OCI-LY7 (cell line): ENCODE measurements at regions not wholly inside any gene's neighbourhood (a gene's known extent, or its start where the extent isn't known, plus 50 kb on each side); places are given as distances from the start of the nearest gene placed in this dataset.

ENCODE experiments used
- BruUV-seq: library from RNA; stranded (reverse); fragments of 400-500 nt; replicated peaks from 2 replicates; lab custom pipeline; 2021; lab: Mats Ljungman, UMichigan
- CTCF ChIA-PET: fragments of 300-600 bp; sonication (Branson Sonifier 250); formaldehyde crosslinking; loops from one replicate; lab custom pipeline; 2022; ENCODE audit warnings: antibody characterized with exemption; ENCODE audit not compliant: unreplicated experiment; lab: Charles Lee
- POLR2A ChIA-PET: fragments of 300-600 bp; sonication (Branson Sonifier 250); formaldehyde crosslinking; loops from one replicate; lab custom pipeline; 2022; ENCODE audit warnings: antibody characterized with exemption; lab: Charles Lee
- DNase-seq: peaks from one replicate; pipeline ENCODE4 v3.0.0-alpha.2; 2015; ENCODE audit warnings: low spot score
- H2AFZ ChIP-seq: fragments of 200-600 bp; sonication (generic), shearing (Covaris generic); 2 replicates; pipeline ENCODE4 v1.6.1; 2014; ENCODE audit warnings: mild to moderate bottlenecking, antibody characterized with exemption, low read length, moderate library complexity
- H3K27ac ChIP-seq: fragments of 200-600 bp; sonication (generic); 2 replicates; pipeline ENCODE4 v1.5.1; 2014; ENCODE audit warnings: mixed run types, low read depth, mild to moderate bottlenecking, moderate library complexity, low read length, inconsistent platforms; ENCODE audit not compliant: poor library complexity, severe bottlenecking
- H3K36me3 ChIP-seq: fragments of 200-600 bp; sonication (generic); 2 replicates; pipeline ENCODE4 v1.6.1; 2014; ENCODE audit warnings: mild to moderate bottlenecking, antibody characterized with exemption, low read length, moderate library complexity, mixed read lengths; ENCODE audit not compliant: insufficient read depth
- H3K4me1 ChIP-seq: fragments of 200-600 bp; sonication (generic); 2 replicates; pipeline ENCODE4 v1.5.1; 2014; ENCODE audit warnings: mild to moderate bottlenecking, low read length; ENCODE audit not compliant: insufficient read depth, poor library complexity, severe bottlenecking
- H3K4me2 ChIP-seq: fragments of 200-600 bp; sonication (generic); 2 replicates; pipeline ENCODE4 v1.6.1; 2014; ENCODE audit warnings: mild to moderate bottlenecking, low read length
- H3K4me3 ChIP-seq: fragments of 200-600 bp; sonication (generic); 2 replicates; pipeline ENCODE4 v1.5.1; 2014; ENCODE audit warnings: mild to moderate bottlenecking, low read depth, low read length; ENCODE audit not compliant: poor library complexity, severe bottlenecking
- H3K79me2 ChIP-seq: fragments of 200-600 bp; sonication (generic); 2 replicates; pipeline ENCODE4 v1.6.1; 2016; ENCODE audit warnings: low read depth, mild to moderate bottlenecking, low read length, moderate library complexity, mixed read lengths; ENCODE audit not compliant: insufficient read depth
- H3K9me2 ChIP-seq: fragments of 200-600 bp; sonication (generic); 2 replicates; pipeline ENCODE4 v1.6.1; 2016; ENCODE audit warnings: mild to moderate bottlenecking, low read length, mixed read lengths; ENCODE audit not compliant: insufficient read depth
- H3K9me3 ChIP-seq: fragments of 200-600 bp; sonication (generic); 2 replicates; pipeline ENCODE4 v1.6.1; 2014; ENCODE audit warnings: mild to moderate bottlenecking, mixed run types, low read length, mixed read lengths
- H4K20me1 ChIP-seq: fragments of 200-600 bp; sonication (generic); 2 replicates; pipeline ENCODE4 v1.6.1; 2014; ENCODE audit warnings: mild to moderate bottlenecking, antibody characterized with exemption, low read length, moderate library complexity, mixed read lengths; ENCODE audit not compliant: insufficient read depth
- CTCF ChIP-seq: fragments of 200-600 bp; sonication (generic); conservative IDR thresholded peaks from 2 replicates; pipeline ENCODE4 v1.5.1; 2014; ENCODE audit warnings: mild to moderate bottlenecking, antibody characterized with exemption, low read length, moderate library complexity, mixed read lengths
- EZH2phosphoT487 ChIP-seq: fragments of 200-600 bp; sonication (generic); IDR thresholded peaks from 2 replicates; pipeline ENCODE4 v1.6.1; 2018; ENCODE audit warnings: low read depth, borderline replicate concordance, mild to moderate bottlenecking, mixed run types, antibody characterized with exemption, low read length, moderate library complexity, mixed read lengths
- intact Hi-C: fragments of 100-400 bp; cut with micrococcal nuclease; formaldehyde crosslinking; loops from one replicate; pipeline ENCODE4 v1.10.0; 2022; ENCODE audit not compliant: unreplicated experiment

GRCh38 chr5:60374409-60374808 lies 325.6 kb downstream of the DEPDC1B start:
- Histone ChIP-seq H3K4me1 (no peaks in the 10 kb centered on the region), H3K9me3 (no peaks in the 10 kb centered on the region), H3K9me2 (no peaks in the 10 kb centered on the region), H4K20me1 (no peaks in the 10 kb centered on the region), H3K27ac (no peak overlapping the region), H2AFZ (no peak overlapping the region), H3K79me2 (no peaks in the 10 kb centered on the region), H3K4me2 (no peak overlapping the region), H3K36me3 (no peaks in the 10 kb centered on the region), H3K4me3 (no peak overlapping the region)
- intact Hi-C loops = no loop called here
- TF ChIP-seq EZH2phosphoT487 = no peak
- no peak for TF ChIP-seq CTCF
- BruUV-seq = no TSS peak
- ChIA-PET CTCF (no interaction called here), POLR2A (interaction anchor here (1.1 kb wide), 1 partner anchor 10 kb away, joined by 3 read pairs; no protein-coding TSS in a partner anchor)
- no peak for DNase-seq

GRCh38 chr5:60372786-60373185 lies 327.2 kb downstream of the DEPDC1B start:
- no TSS peak for BruUV-seq
- Histone ChIP-seq H3K27ac (no peak overlapping the region), H3K36me3 (no peaks in the 10 kb centered on the region), H3K4me1 (no peaks in the 10 kb centered on the region), H4K20me1 (no peaks in the 10 kb centered on the region), H3K9me3 (no peaks in the 10 kb centered on the region), H3K9me2 (no peaks in the 10 kb centered on the region), H3K79me2 (no peaks in the 10 kb centered on the region), H3K4me2 (no peak overlapping the region), H3K4me3 (no peak overlapping the region), H2AFZ (no peak overlapping the region)
- CTCF ChIA-PET = no interaction called here
- no peak for TF ChIP-seq CTCF
- TF ChIP-seq EZH2phosphoT487 = no peak
- POLR2A ChIA-PET = no interaction called here
- intact Hi-C loops = no loop called here
- DNase-seq = no peak

- CTCF ChIA-PET = no interaction called here
- H2AFZ ChIP-seq = no peak overlapping the region
Measured at GRCh38 chr5:60371065-60371464, 328.9 kb downstream of the DEPDC1B start.

More at GRCh38 chr5:60371065-60371464, 328.9 kb downstream of the DEPDC1B start:
- Histone ChIP-seq H3K4me3 (no peak overlapping the region), H3K27ac (no peak overlapping the region), H3K4me1 (no peaks in the 10 kb centered on the region), H3K9me3 (no peaks in the 10 kb centered on the region), H3K9me2 (no peaks in the 10 kb centered on the region), H3K4me2 (no peak overlapping the region), H3K36me3 (no peaks in the 10 kb centered on the region), H4K20me1 (no peaks in the 10 kb centered on the region), H3K79me2 (no peaks in the 10 kb centered on the region)
- intact Hi-C loops = no loop called here
- DNase-seq = no peak
- POLR2A ChIA-PET = interaction anchor here (0.6 to 1.2 kb wide), 3 partner anchors 10 to 124 kb away, joined by 3 to 4 read pairs (median 4); no protein-coding TSS in a partner anchor
- no peak for TF ChIP-seq EZH2phosphoT487
- BruUV-seq = no TSS peak
